HG03575 (cell line): ENCODE measurements at regions not wholly inside any gene's neighbourhood (a gene's known extent, or its start where the extent isn't known, plus 50 kb on each side); places are given as distances from the start of the nearest gene placed in this dataset.

Experiments used
- ATAC-seq: cut with Tn5 transposase; IDR thresholded peaks from one replicate; pipeline ENCODE4 v1.9.1; 2021; ENCODE audit not compliant: unreplicated experiment, insufficient number of reproducible peaks, low FRiP score; ENCODE audit errors: extremely low read depth

GRCh38 chr15:95713324-95713723 is 617.2 kb upstream of the NR2F2 start:
- ATAC-seq: no peak

DNA sequence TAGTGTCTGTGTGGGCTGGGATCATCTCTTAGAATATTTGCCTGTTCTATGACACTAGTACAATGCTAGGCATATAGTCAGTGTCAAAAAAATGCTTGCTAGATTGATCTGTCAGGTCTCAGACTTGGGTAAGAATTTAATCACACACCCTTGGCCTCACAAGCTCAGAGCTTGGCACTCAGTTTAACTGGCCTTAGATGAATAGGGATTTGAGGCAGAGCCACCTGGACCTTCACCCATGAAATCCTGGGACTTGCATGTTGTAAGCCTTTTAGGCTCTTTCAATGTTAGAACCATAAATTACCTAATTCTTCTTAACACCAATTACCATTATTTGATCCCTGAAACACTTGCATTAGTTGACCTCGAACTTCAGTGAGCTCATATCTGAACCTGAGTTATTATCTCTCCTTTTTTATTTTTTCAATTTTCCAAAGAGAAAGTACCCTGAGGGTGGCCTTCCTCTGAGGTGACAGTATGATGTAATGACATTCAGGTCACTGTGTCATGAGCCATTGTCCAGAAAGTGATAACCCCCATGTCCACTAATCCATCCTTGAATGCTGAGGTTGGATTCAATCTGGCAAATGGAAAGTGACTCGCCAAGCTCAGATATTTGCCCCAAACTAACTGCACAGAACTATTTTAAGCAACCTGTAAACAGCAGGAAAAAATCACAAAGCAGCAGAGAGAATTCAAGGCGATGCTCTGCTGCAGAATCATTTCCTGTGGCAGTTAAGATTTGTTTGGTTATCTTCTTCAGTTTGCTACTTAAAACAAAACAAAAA is 615.2 kb upstream of the NR2F2 start:
- ATAC-seq: no peak

DNA sequence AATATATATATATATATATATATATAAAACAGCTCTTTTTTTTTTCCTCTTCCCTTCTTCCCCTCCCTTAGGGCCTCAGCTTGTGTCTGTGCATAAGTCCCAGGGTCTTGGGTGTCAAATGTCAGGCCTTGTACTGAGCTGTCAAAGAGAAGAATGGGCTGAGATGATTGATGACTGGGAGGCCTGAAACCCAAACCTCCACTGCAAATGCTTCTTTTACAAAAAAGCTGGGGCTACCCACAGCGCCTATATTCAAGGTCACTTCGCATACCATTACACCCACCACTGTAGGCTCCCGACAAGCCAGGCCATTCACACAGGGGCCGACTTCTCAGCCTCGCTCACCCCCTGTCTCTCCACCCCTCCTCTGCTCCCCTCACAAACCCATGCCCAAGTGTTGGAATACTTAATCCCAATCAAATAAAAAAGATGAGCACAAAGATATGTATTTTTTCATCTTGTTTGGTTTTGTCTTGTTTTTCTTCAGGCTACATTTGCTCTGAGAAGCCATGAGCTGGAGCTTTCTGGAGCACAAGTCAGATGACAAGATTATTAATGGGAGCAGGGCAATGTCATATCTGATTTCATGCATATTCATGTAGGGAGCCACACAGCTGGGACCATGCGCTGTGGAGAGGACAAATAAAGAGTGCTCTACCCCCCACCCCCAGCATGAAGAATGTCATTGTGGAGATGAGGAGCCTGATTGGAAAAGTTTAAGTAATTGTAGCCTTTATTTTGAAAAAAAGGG is 614.4 kb upstream of the NR2F2 start:
- no peak for ATAC-seq

- ATAC-seq: no peak
Measured at GRCh38 chr15:95716708-95717107, 613.8 kb upstream of the NR2F2 start.

DNA sequence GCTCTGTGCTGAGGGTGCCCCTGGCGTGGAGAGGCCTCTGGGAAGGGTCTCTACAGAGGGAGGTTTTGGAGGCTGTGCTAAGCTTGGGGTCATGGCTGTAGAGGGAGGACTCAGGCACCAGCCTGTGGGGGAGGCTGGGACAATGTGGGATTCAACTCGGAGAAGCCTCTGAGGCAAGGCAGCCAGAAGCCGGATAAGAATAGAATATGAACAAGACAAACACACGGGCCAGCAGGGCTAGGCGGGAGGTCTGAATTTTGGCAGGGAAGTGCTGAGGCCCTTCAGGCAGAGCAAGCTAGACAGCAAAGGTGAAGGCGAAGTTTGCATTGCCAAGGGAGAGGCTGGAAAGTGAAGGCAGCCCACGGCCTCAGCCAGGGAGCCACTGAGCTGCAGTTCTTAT is 612.1 kb upstream of the NR2F2 start:
- ATAC-seq: no peak

DNA sequence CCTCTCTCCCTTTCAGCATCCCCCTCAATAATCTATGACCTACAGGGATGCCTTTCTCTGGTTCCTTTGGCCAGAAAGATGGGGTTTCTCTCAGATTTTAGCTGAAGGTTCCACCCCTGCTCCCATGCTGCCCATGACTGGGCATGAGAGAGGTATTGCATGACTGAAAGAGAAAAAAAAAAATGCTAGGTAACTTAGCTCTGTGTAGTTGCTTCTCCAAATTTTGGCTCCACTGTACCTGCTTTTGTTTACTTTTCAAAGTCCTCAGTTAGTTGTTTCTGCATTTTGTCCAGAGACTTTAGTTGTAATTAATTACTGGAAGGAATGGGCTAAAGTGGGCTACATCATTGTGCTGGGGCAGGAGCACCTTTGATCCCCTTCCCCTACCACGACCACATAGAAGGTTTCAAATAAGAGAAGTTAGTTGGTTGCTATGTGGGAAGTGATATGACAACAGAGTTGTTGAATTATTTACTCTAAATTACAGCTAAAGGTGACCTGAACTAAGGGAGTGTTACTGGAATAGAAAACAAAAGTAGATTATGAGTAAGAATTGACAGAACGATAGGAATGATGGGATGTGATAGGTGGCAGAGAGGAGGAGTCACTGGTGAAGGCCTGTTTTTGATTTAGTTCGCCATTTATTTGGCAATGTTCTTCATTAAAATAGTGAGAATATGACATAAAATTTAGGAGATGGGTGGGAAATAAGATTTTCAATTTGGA is 605.4 kb upstream of the NR2F2 start:
- ATAC-seq: no peak

GRCh38 chr15:95726891-95727290 is 603.6 kb upstream of the NR2F2 start:
- no peak for ATAC-seq

- no peak for ATAC-seq
Measured at GRCh38 chr15:95733931-95734330, 596.6 kb upstream of the NR2F2 start.

DNA sequence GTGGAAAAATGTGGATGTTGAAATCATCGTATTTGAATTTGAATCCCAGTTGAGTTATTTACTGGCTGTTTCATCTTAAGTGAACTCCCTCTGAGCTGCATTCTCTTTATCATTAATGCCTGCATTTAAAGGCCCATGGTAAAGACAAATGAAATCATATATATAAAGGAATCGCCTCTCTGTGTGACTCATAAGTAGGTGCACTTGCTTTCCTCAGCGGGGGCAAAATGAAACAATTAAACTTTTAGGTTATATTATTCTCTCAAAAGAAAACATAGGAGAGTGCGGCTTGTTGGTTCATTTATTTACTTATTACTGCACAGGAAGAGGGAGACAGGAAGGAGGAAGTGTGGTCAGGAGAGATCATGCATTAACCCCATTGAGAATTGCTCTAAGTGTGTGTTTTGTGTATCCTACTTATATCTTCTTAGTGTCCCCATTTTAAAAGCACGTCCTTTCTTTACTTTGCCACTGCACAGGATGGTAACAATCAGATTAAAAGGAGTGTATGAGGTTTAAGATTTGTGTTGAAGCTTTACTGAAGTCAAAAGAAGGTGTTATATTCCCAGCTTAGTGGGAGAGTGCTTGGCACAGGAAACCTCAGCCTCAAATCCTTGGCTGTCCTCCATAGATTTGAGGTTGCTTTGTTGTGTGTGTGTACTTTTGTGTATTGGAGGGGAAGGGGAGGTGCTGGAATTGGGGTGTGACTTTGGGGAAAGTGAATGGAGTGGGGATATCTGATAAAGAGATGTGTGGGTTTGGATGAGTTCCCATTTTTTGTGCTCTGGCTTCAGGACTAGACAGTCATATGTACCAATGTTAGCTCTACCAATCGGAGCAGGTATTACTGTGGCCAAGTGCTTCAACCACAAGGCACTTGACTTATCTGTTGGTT is 595.8 kb upstream of the NR2F2 start:
- no peak for ATAC-seq

- ATAC-seq: no peak
Measured at GRCh38 chr15:95737060-95737459, 593.4 kb upstream of the NR2F2 start.

GRCh38 chr15:95739131-95739530 is 591.4 kb upstream of the NR2F2 start:
- ATAC-seq: no peak

DNA sequence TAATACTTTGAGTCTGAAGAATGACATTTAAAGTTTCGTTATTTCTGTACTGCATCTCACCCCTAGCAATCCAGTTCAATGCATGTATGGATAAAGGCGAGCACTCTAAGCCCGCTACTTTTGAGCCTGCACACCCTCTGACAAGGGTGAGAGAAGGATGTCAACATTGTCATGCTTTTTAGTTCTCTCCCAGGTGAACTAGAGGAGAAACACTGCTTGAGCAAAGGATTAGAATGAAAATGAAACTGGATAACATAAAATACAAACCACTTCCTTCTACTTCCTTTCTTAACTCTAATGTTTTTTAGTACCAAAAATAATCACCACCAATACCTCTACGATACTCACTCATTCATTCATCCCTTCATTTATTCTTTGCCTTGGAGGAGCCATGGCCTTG is 588.7 kb upstream of the NR2F2 start:
- no peak for ATAC-seq

- ATAC-seq: no peak
Measured at GRCh38 chr15:95742256-95742655, 588.2 kb upstream of the NR2F2 start.

GRCh38 chr15:95742836-95743235 is 587.7 kb upstream of the NR2F2 start:
- no peak for ATAC-seq

GRCh38 chr15:95757171-95757570 is 573.3 kb upstream of the NR2F2 start:
- ATAC-seq: no peak

DNA sequence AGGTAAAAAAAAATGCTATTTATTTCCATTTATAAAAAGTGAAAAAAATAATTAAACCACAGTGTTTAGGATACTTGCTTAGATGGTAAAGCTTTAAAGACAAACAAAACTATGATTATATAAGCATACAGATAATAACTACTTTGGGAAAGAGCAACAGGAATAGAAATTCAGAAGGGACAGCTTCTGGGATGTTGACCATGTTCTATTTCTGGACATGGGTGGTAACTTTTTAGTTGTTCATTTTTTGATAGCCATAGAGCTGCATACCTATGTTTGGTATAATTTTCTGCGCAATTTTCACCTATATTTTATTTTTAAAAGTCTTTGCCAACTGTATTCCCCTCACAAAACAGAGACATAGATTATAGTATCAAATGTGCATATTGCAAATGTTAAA is 572.0 kb upstream of the NR2F2 start:
- no peak for ATAC-seq

DNA sequence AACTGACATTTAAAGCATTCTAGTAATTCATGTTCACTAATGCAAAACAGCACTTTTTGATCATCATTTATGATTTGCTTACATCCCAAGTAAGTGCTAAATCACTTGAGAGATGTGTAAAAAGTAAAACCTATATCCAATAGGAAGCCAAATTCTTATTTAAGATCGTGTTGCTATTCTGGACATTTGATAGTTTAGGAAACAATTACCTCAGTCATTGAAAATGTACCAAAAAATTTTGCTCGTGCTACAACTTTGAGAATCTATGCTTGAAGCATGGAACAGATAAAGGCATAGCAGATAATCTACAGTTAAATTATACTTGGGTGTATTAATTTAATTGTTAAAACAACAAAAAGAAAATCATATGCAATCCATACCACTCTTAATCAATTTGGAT is 571.6 kb upstream of the NR2F2 start:
- ATAC-seq: no peak

DNA sequence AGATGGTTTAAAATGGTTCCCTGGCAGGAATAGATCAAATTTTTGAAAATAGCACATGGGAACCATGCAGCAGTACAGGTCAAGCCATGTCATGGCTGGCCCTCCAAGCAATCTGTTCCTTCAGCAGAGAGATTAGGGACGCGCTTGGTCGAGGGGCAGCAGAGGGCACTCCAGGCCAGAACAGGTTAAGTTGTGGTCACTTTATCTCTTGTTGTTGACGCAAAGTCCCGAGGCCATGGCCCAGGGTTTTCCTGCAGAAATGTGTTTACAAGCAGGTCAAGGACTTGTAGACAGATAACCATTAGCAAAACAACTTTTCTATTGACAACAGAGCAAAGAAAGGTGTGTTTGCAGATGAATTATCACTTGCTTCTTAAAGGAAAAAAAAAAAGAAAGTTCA is 570.0 kb upstream of the NR2F2 start:
- ATAC-seq: no peak
